ENCODE measurements at regions not wholly inside any gene's neighbourhood (a gene's known extent, or its start where the extent isn't known, plus 50 kb on each side); places are given as distances from the start of the nearest gene placed in this dataset.

GRCh38 chr5:104172976-104173375, 610.4 kb upstream of the NUDT12 start:
- no peak for TF ChIP-seq CTCF (IDR thresholded peaks at IDR 0.05)
- Histone ChIP-seq H3K27ac (no peak overlapping the region), H3K4me3 (no peak overlapping the region)
- DNase-seq (ENCODE audit: low spot score) = no peak

GRCh38 chr5:104171958-104172690, 609.5 kb upstream of the NUDT12 start:
- no peak for TF ChIP-seq CTCF (IDR thresholded peaks at IDR 0.05)
- H3K27ac ChIP-seq = no peak overlapping the region
- H3K4me3 ChIP-seq = no peak overlapping the region
- no peak for DNase-seq (ENCODE audit: low spot score)

DNA sequence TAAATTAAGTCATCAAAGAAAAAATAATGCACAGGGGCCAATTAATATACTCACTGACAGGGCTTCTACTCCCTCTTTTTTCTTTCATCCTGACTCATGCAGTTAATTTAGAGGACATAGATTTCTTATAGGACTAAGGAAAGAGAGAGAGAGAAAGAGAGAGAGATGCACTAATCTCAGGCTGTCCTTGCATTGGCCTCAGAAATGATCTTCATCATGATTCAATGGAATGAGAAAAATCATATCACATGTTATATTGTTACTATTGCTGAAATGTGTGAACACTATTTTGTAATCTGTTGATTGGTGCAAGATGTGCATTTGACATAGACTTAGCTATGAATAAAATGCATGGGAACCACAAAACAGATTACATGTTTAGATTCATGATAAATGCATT, 608.3 kb upstream of the NUDT12 start:
- no peak overlapping the region for H3K27ac ChIP-seq
- DNase-seq (ENCODE audit: low spot score) = no peak
- TF ChIP-seq CTCF (IDR thresholded peaks at IDR 0.05) = no peak
- H3K4me3 ChIP-seq = no peak overlapping the region

GRCh38 chr5:104146652-104147051, 584.1 kb upstream of the NUDT12 start:
- no peak for DNase-seq (ENCODE audit: low spot score)
- no peak for TF ChIP-seq CTCF (IDR thresholded peaks at IDR 0.05)
- H3K4me3 ChIP-seq = no peak overlapping the region
- no peak overlapping the region for H3K27ac ChIP-seq

- no peak for DNase-seq (ENCODE audit: low spot score)
- Histone ChIP-seq H3K27ac (no peak overlapping the region), H3K4me3 (no peak overlapping the region)
- no peak for TF ChIP-seq CTCF (IDR thresholded peaks at IDR 0.05)
Measured at GRCh38 chr5:104139840-104140239, 577.3 kb upstream of the NUDT12 start.

GRCh38 chr5:104130320-104130719, 567.7 kb upstream of the NUDT12 start:
- Histone ChIP-seq H3K4me3 (no peak overlapping the region), H3K27ac (no peak overlapping the region)
- no peak for DNase-seq (ENCODE audit: low spot score)
- TF ChIP-seq CTCF (IDR thresholded peaks at IDR 0.05) = no peak

- no peak for TF ChIP-seq CTCF (IDR thresholded peaks at IDR 0.05)
- no peak overlapping the region for H3K27ac ChIP-seq
- no peak for DNase-seq (ENCODE audit: low spot score)
- H3K4me3 ChIP-seq = no peak overlapping the region
Measured at GRCh38 chr5:104128348-104128747, 565.8 kb upstream of the NUDT12 start.
